GM18858 (cell line): ENCODE measurements at regions not wholly inside any gene's neighbourhood (a gene's known extent, or its start where the extent isn't known, plus 50 kb on each side); places are given as distances from the start of the nearest gene placed in this dataset.
"Not testable (repeated sequence)": the region's sequence is repeated elsewhere in the genome, so short reads cannot be mapped to it uniquely, and the experiment has no call there.

Source experiments
- ATAC-seq: cut with Tn5 transposase; IDR thresholded peaks from one replicate; pipeline ENCODE4 v1.9.1; 2021; ENCODE audit not compliant: unreplicated experiment

DNA sequence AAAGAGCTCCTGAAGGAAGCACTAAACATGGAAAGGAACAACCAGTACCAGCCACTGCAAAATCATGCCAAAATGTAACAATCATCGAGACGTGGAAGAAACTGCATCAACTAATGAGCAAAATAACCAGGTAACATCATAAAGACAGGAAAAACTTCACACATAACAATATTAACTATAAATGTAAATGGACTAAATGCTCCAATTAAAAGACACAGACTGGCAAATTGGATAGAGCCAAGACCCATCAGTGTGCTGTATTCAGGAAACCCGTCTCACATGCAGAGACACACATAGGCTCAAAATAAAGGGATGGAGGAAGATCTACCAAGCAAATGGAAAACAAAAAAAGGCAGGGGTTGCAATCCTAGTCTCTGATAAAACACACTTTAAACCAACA, 83.9 kb upstream of the TSLP start:
- not testable (repeated sequence) for ATAC-seq

DNA sequence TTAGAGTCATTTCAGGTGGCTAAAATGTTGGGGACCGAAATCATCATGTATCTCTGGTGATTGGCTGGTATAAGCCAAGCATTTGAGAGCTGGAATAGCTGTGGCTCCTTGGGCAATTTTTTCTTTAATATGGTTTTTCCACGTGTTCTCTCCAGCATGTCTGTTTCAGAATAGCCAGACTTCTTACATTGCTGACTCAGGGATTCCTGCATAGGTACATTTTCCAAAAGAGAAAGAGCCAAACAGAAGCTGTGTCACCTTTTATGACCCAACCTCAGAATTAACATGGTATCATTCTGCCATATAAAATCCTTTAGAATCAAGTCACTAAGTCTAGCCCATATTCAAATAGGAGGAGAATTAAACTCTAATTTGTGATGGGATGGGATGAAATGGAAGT, 74.8 kb upstream of the TSLP start:
- ATAC-seq: no peak

GRCh38 chr5:111002036-111002435, 69.5 kb upstream of the TSLP start:
- ATAC-seq: no peak

DNA sequence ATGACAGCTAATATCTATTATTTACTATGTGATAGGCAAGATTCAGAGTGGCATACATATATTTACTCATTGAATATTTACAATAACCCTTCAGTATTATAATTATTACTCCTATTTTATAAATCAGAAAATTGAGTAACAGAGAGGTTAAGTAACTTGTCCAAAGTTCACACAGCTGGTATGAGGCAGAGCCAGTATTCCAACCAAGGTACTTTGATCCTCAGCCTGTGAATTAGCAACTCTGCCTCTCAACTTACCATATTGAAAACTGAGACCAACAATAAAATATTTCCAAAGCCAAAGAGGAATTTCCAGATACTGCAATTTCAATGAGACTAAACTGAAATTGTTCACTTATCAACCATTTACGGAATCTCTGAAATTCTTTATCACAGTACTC, 67.9 kb upstream of the TSLP start:
- no peak for ATAC-seq

- no peak for ATAC-seq
Measured at GRCh38 chr5:111004291-111004690, 67.2 kb upstream of the TSLP start.

- no peak for ATAC-seq
Measured at GRCh38 chr5:111010783-111011182, 60.7 kb upstream of the TSLP start.

GRCh38 chr5:111013011-111013410, 58.5 kb upstream of the TSLP start:
- ATAC-seq: no peak

DNA sequence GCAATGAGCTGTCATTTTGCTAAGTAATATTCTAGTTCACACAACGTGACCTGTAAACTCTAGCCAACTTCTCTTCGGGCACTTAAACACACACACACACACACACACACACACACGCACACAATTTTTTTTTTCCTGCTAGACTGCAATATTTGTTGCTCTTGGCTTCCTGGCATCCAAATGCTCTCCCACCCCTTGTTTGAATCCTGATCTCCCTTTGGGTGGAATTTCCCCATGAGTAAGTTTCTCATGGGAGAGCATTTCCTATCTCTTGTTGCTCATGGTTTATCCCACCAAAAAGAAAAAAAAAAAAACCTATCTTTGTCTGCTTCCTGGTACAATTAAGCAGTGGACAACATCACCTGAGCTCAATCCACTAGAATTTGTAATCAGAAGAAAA, 54.7 kb upstream of the TSLP start:
- ATAC-seq: no peak

- ATAC-seq: no peak
Measured at GRCh38 chr5:111017731-111018130, 53.8 kb upstream of the TSLP start.
